Transverse colon (tissue), 4 donors: ENCODE measurements at regions not wholly inside any gene's neighbourhood (a gene's known extent, or its start where the extent isn't known, plus 50 kb on each side); places are given as distances from the start of the nearest gene placed in this dataset.

ENCODE experiments used
- DNase-seq: peaks from one replicate; pipeline ENCODE4 v3.0.0-alpha.2; 2019
- H3K27ac ChIP-seq, 4 donors: fragments of 200-600 bp; sonication (generic); 2 replicates each; pipeline ENCODE4 v1.5.1; 2016 to 2018; ENCODE audit warnings: inconsistent platforms in 4 of 4
- H3K27me3 ChIP-seq: fragments of 200-600 bp; sonication (generic); 2 replicates; pipeline ENCODE4 v1.5.1; 2017; ENCODE audit warnings: inconsistent platforms
- H3K36me3 ChIP-seq, 4 donors: fragments of 200-600 bp; sonication (generic); 2 replicates each; pipeline ENCODE4 v1.5.1; 2017 to 2019; ENCODE audit warnings: inconsistent platforms in 4 of 4
- H3K4me1 ChIP-seq, 4 donors: fragments of 200-600 bp; sonication (generic); 2 replicates each; pipeline ENCODE4 v1.5.1; 2017 to 2020; ENCODE audit warnings: inconsistent platforms in 4 of 4
- H3K4me3 ChIP-seq, 4 donors: fragments of 200-600 bp; sonication (generic); 1 replicate in 1 of 4; 2 replicates in 3 of 4; pipeline versions ENCODE4 v1.5.1 to v1.6.1; 2017 to 2019; ENCODE audit warnings: inconsistent platforms in 4 of 4
- H3K9me3 ChIP-seq, 2 donors: fragments of 200-600 bp; sonication (generic); 2 replicates each; pipeline ENCODE4 v1.5.1; 2017 to 2019; ENCODE audit warnings: inconsistent platforms in 2 of 2
- CTCF ChIP-seq, 5 experiments: fragments of 200-600 bp in 3 of 5; fragments of 450-650 bp in 2 of 5; sonication (generic) in 3 of 5; IDR thresholded peaks; 1 replicate in 2 of 5; 2 replicates in 3 of 5; pipeline ENCODE4 v1.5.1; 2016 to 2017; ENCODE audit warnings: antibody characterized with exemption in 5 of 5, inconsistent platforms in 3 of 5, mild to moderate bottlenecking in 2 of 5, moderate library complexity in 1 of 5
- EP300 ChIP-seq: sonication (generic); formaldehyde crosslinking; IDR thresholded peaks from one replicate; pipeline ENCODE4 v1.6.1; 2017; ENCODE audit warnings: antibody characterized with exemption, low read depth
- POLR2A ChIP-seq: fragments of 450-650 bp; IDR thresholded peaks from one replicate; pipeline ENCODE4 v1.6.1; 2016; ENCODE audit warnings: antibody characterized with exemption, mild to moderate bottlenecking, moderate library complexity
- POLR2AphosphoS5 ChIP-seq, 3 donors: sonication (generic); formaldehyde crosslinking; IDR thresholded peaks; one replicate each; pipeline ENCODE4 v1.6.1; 2016; ENCODE audit warnings: antibody characterized with exemption in 3 of 3
- WGBS, 2 donors: methylation state at CpG; one replicate each; pipeline ENCODE4 v1.1.5; 2018; ENCODE audit warnings: low coverage in 1 of 2; 5-methylcytosine and 5-hydroxymethylcytosine counted together
- in situ Hi-C, 4 donors: fragments of 200-750 bp; cut with MboI; loops; one replicate each; pipeline versions ENCODE4 v1.15.0 to v1.15.1; 2017; ENCODE audit warnings: low sequenced_read_pairs in 3 of 4, low pct_ligation_motif_present in 1 of 4, low pct_unique_long_range_greater_than_20kb in 1 of 4
- intact Hi-C: fragments of 100-400 bp; cut with DNase I; formaldehyde crosslinking; loops from one replicate; pipeline ENCODE4 v1.15.1; 2023; ENCODE audit warnings: low total_unique reads

- Histone ChIP-seq H3K4me1 (no peaks in the 10 kb centered on the region), H3K27ac (no peak overlapping the region), H3K9me3 (no peaks in the 10 kb centered on the region), H3K4me3 (no peak overlapping the region), H3K36me3 (no peaks in the 10 kb centered on the region), H3K27me3 (no peaks in the 10 kb centered on the region)
- TF ChIP-seq POLR2AphosphoS5 (IDR thresholded peaks at IDR 0.05) (no peak), POLR2A (no peak), EP300 (no peak), CTCF (IDR thresholded peaks at IDR 0.05) (no peak)
- no peak for DNase-seq
- intact Hi-C loops, result no loop called here
- in situ Hi-C loops, result no loop called here
Measured at GRCh38 chr5:17384181-17384580, 113.8 kb upstream of the TAF11L2 start.

GRCh38 chr5:17388717-17389116, 109.3 kb upstream of the TAF11L2 start:
- Histone ChIP-seq H3K4me1 (no peaks in the 10 kb centered on the region), H3K36me3 (no peaks in the 10 kb centered on the region), H3K27ac (no peak overlapping the region), H3K9me3 (no peaks in the 10 kb centered on the region), H3K4me3 (no peak overlapping the region), H3K27me3 (no peaks in the 10 kb centered on the region)
- intact Hi-C loops (no loop called here), in situ Hi-C loops (no loop called here)
- TF ChIP-seq POLR2AphosphoS5 (IDR thresholded peaks at IDR 0.05) (no peak), EP300 (no peak), POLR2A (no peak), CTCF (IDR thresholded peaks at IDR 0.05) (no peak)
- no peak for DNase-seq
- WGBS, 2 donors, result 96 to 100% methylated on average over 1 of the region's 1 CpG

GRCh38 chr5:17394086-17394485, 103.9 kb upstream of the TAF11L2 start:
- DNase-seq, result no peak
- no peak for TF ChIP-seq CTCF (IDR thresholded peaks at IDR 0.05)
- TF ChIP-seq EP300, result no peak
- no peak for TF ChIP-seq POLR2A
- TF ChIP-seq POLR2AphosphoS5 (IDR thresholded peaks at IDR 0.05), result no peak
- intact Hi-C loops (no loop called here), in situ Hi-C loops (no loop called here)
- WGBS, 2 donors, result 90 to 100% methylated on average over 1 of the region's 1 CpG
- H3K36me3 ChIP-seq, result no peaks in the 10 kb centered on the region
- H3K27me3 ChIP-seq, result peaks cover under 1% of the 10 kb centered on the region
- no peaks in the 10 kb centered on the region for H3K4me1 ChIP-seq
- no peak overlapping the region for H3K4me3 ChIP-seq
- H3K9me3 ChIP-seq, result no peaks in the 10 kb centered on the region
- no peak overlapping the region for H3K27ac ChIP-seq

- Histone ChIP-seq H3K27me3 (peaks cover 3% of the 10 kb centered on the region), H3K36me3 (no peaks in the 10 kb centered on the region), H3K4me3 (no peak overlapping the region), H3K9me3 (no peaks in the 10 kb centered on the region), H3K27ac (no peak overlapping the region), H3K4me1 (no peaks in the 10 kb centered on the region)
- no peak for TF ChIP-seq POLR2A
- no peak for TF ChIP-seq CTCF (IDR thresholded peaks at IDR 0.05)
- no peak for TF ChIP-seq POLR2AphosphoS5 (IDR thresholded peaks at IDR 0.05)
- no peak for DNase-seq
- WGBS, 2 donors, result 72 to 75% methylated on average over 5 of the region's 5 CpGs
- intact Hi-C loops, result no loop called here
- in situ Hi-C loops, result no loop called here
Measured at GRCh38 chr5:17395106-17395880, 102.7 kb upstream of the TAF11L2 start.
